IMR-90 (cell line): ENCODE measurements at regions not wholly inside any gene's neighbourhood (a gene's known extent, or its start where the extent isn't known, plus 50 kb on each side); places are given as distances from the start of the nearest gene placed in this dataset.

Source experiments
- ATAC-seq: fragments of 200-7000 bp; cut with Tn5 transposase; 2 replicates; pipeline ENCODE4 v1.9.1; 2020; ENCODE audit warnings: low read depth, mild to moderate bottlenecking, moderate library complexity
- BruUV-seq: library from RNA; stranded (reverse); fragments of 400-500 nt; replicated peaks from 2 replicates; lab custom pipeline; 2021; lab: Mats Ljungman, UMichigan
- CTCF ChIA-PET: fragments of 300-600 bp; formaldehyde crosslinking; extraction: SDS; loops from one replicate; lab custom pipeline; 2021; ENCODE audit warnings: antibody characterized with exemption; lab: Yijun Ruan, JAX
- POLR2A ChIA-PET: fragments of 300-600 bp; sonication (Branson Sonifier 250); formaldehyde crosslinking; loops from one replicate; lab custom pipeline; 2022; ENCODE audit warnings: antibody characterized with exemption; ENCODE audit not compliant: unreplicated experiment; lab: Charles Lee
- DNase-seq: peaks from one replicate; pipeline ENCODE4 v3.0.0; 2013
- H2AFZ ChIP-seq: replicated peaks from 2 replicates; pipeline ENCODE3; 2013; ENCODE audit warnings: low read length, mild to moderate bottlenecking; ENCODE audit not compliant: poor library complexity
- H2AK5ac ChIP-seq: 2 replicates; pipeline ENCODE4 v1.6.1; 2013; ENCODE audit warnings: low read depth, low read length, inconsistent platforms
- H2AK9ac ChIP-seq: replicated peaks from 2 replicates; pipeline ENCODE3; 2013; ENCODE audit warnings: mild to moderate bottlenecking, low read depth, low read length, moderate library complexity; ENCODE audit not compliant: poor library complexity
- H2BK120ac ChIP-seq: 2 replicates; pipeline ENCODE4 v1.6.1; 2013; ENCODE audit warnings: low read depth, low read length, inconsistent platforms
- H2BK15ac ChIP-seq: 3 replicates; pipeline ENCODE4 v1.6.1; 2013; ENCODE audit warnings: low read depth, low read length, inconsistent platforms
- H2BK20ac ChIP-seq: 2 replicates; pipeline ENCODE4 v1.6.1; 2013; ENCODE audit warnings: low read depth, mild to moderate bottlenecking, inconsistent platforms, low read length, moderate library complexity
- H2BK5ac ChIP-seq: 2 replicates; pipeline ENCODE4 v1.6.1; 2013; ENCODE audit warnings: mild to moderate bottlenecking, low read depth, low read length, inconsistent platforms; ENCODE audit not compliant: poor library complexity, severe bottlenecking
- H3K14ac ChIP-seq: replicated peaks from 2 replicates; pipeline ENCODE4 v1.6.1; 2013; ENCODE audit warnings: low read depth, low read length, inconsistent platforms
- H3K18ac ChIP-seq: 2 replicates; pipeline ENCODE4 v1.6.1; 2013; ENCODE audit warnings: low read depth, low read length, control low read depth
- H3K23ac ChIP-seq: 2 replicates; pipeline ENCODE4 v1.6.1; 2013; ENCODE audit warnings: low read depth, low read length, inconsistent platforms
- H3K27ac ChIP-seq: 2 replicates; pipeline ENCODE4 v1.5.1; 2013; ENCODE audit warnings: mild to moderate bottlenecking, control low read depth, low read length; ENCODE audit not compliant: insufficient read depth
- H3K27me3 ChIP-seq: 2 replicates; pipeline ENCODE4 v1.6.1; 2013; ENCODE audit warnings: low read length; ENCODE audit not compliant: control insufficient read depth, insufficient read depth
- H3K36me3 ChIP-seq: 2 replicates; pipeline ENCODE4 v1.6.1; 2013; ENCODE audit warnings: low read length, mixed read lengths; ENCODE audit not compliant: control insufficient read depth, insufficient read depth
- H3K4ac ChIP-seq: 2 replicates; pipeline ENCODE4 v1.6.1; 2013; ENCODE audit warnings: low read depth, low read length, inconsistent platforms
- H3K4me1 ChIP-seq: 2 replicates; pipeline ENCODE4 v1.6.1; 2013; ENCODE audit warnings: low read length, mixed read lengths; ENCODE audit not compliant: control insufficient read depth, insufficient read depth
- H3K4me2 ChIP-seq: 2 replicates; pipeline ENCODE4 v1.6.1; 2013; ENCODE audit warnings: low read depth, mild to moderate bottlenecking, control low read depth, low read length, moderate library complexity
- H3K4me3 ChIP-seq: 2 replicates; pipeline ENCODE4 v1.5.1; 2013; ENCODE audit warnings: low read depth, mild to moderate bottlenecking, control low read depth, low read length, moderate library complexity; ENCODE audit not compliant: insufficient read depth
- H3K56ac ChIP-seq: 2 replicates; pipeline ENCODE4 v1.6.1; 2013; ENCODE audit warnings: low read length, inconsistent platforms; ENCODE audit not compliant: insufficient read depth; ENCODE audit errors: extremely low read depth
- H3K79me1 ChIP-seq, 2 experiments: 2 replicates each; pipeline ENCODE4 v1.6.1; 2013; ENCODE audit warnings: low read length in 2 of 2, inconsistent platforms in 1 of 2, low read depth in 1 of 2
- H3K9ac ChIP-seq: 2 replicates; pipeline ENCODE4 v1.6.1; 2013; ENCODE audit warnings: low read depth, low read length, control low read depth
- H3K9me1 ChIP-seq: 2 replicates; pipeline ENCODE4 v1.6.1; 2013; ENCODE audit warnings: low read length, inconsistent platforms; ENCODE audit not compliant: insufficient read depth
- H3K9me3 ChIP-seq: 2 replicates; pipeline ENCODE4 v1.6.1; 2013; ENCODE audit warnings: low read length; ENCODE audit not compliant: control insufficient read depth, insufficient read depth
- H4K20me1 ChIP-seq: 2 replicates; pipeline ENCODE4 v1.6.1; 2013; ENCODE audit warnings: low read length, inconsistent platforms; ENCODE audit not compliant: insufficient read depth
- H4K5ac ChIP-seq: 2 replicates; pipeline ENCODE4 v1.6.1; 2013; ENCODE audit warnings: mild to moderate bottlenecking, low read depth, low read length, control low read depth
- H4K8ac ChIP-seq, 2 experiments: 2 replicates each; pipeline ENCODE4 v1.6.1; 2013; ENCODE audit warnings: low read depth in 2 of 2, low read length in 2 of 2, control low read depth in 1 of 2, inconsistent platforms in 1 of 2
- H4K91ac ChIP-seq: 2 replicates; pipeline ENCODE4 v1.6.1; 2013; ENCODE audit warnings: low read depth, low read length, inconsistent platforms; ENCODE audit not compliant: insufficient read depth
- CEBPB ChIP-seq: IDR thresholded peaks from 2 replicates; pipeline ENCODE4 v1.6.1; 2012; ENCODE audit warnings: low read depth, low read length, improper control_type of control experiment
- CHD1 ChIP-seq: IDR thresholded peaks from 2 replicates; pipeline ENCODE4 v1.6.1; 2012; ENCODE audit warnings: low read depth, low read length, improper control_type of control experiment
- ELK1 ChIP-seq: fragments of 150-350 bp; IDR thresholded peaks from 2 replicates; pipeline ENCODE4 v1.6.1; 2016; ENCODE audit warnings: low read depth, mild to moderate bottlenecking, low read length, moderate library complexity, borderline replicate concordance
- FOS ChIP-seq: fragments of 150-350 bp; IDR thresholded peaks from 2 replicates; pipeline ENCODE4 v1.6.1; 2016; ENCODE audit warnings: low read depth, low read length
- MAFK ChIP-seq: IDR thresholded peaks from 2 replicates; pipeline ENCODE4 v1.6.1; 2012; ENCODE audit warnings: low read depth, low read length, improper control_type of control experiment
- MAZ ChIP-seq: IDR thresholded peaks from 2 replicates; pipeline ENCODE4 v1.6.1; 2012; ENCODE audit warnings: low read depth, mild to moderate bottlenecking, low read length, improper control_type of control experiment, moderate library complexity, borderline replicate concordance
- MXI1 ChIP-seq: IDR thresholded peaks from 2 replicates; pipeline ENCODE4 v1.6.1; 2012; ENCODE audit warnings: low read depth, mild to moderate bottlenecking, low read length, moderate library complexity, borderline replicate concordance
- NFE2L2 ChIP-seq: fragments of 150-350 bp; IDR thresholded peaks from 2 replicates; pipeline ENCODE4 v1.6.1; 2016; ENCODE audit warnings: low read depth, mild to moderate bottlenecking, low read length
- POLR2A ChIP-seq: IDR thresholded peaks from 2 replicates; pipeline ENCODE4 v1.6.1; 2012; ENCODE audit warnings: mild to moderate bottlenecking, low read depth, low read length
- RAD21 ChIP-seq: IDR thresholded peaks from 2 replicates; pipeline ENCODE4 v1.6.1; 2012; ENCODE audit warnings: low read length, improper control_type of control experiment
- RCOR1 ChIP-seq: IDR thresholded peaks from 2 replicates; pipeline ENCODE4 v1.6.1; 2012; ENCODE audit warnings: mild to moderate bottlenecking, low read length, improper control_type of control experiment; ENCODE audit not compliant: insufficient replicate concordance
- RFX5 ChIP-seq: IDR thresholded peaks from 2 replicates; pipeline ENCODE4 v1.8.0; 2012; ENCODE audit warnings: low read depth, mild to moderate bottlenecking, low read length, moderate library complexity
- SMC3 ChIP-seq: fragments of 150-350 bp; IDR thresholded peaks from 2 replicates; pipeline ENCODE4 v1.6.1; 2016; ENCODE audit warnings: low read depth, mild to moderate bottlenecking, antibody characterized with exemption, low read length, moderate library complexity
- WGBS, 2 experiments: methylation state at CpG; one replicate each; pipeline versions ENCODE4 v1.1.5 to v1.1.7; 2013; ENCODE audit warnings: missing lambda C conversion rate in 2 of 2; ENCODE audit not compliant: insufficient read length in 1 of 2; ENCODE audit errors: extremely low coverage in 2 of 2; 5-methylcytosine and 5-hydroxymethylcytosine counted together
- dilution Hi-C: fragments of 300-500 bp; cut with HindIII; formaldehyde crosslinking; loops from one replicate; pipeline ENCODE4 v1.14.3; 2018; ENCODE audit warnings: low sequenced_read_pairs; ENCODE audit not compliant: unreplicated experiment
- in situ Hi-C: fragments of 300-500 bp; cut with MboI; formaldehyde crosslinking; loops from 3 replicates; pipeline ENCODE4 v1.14.3; 2019; ENCODE audit warnings: low sequenced_read_pairs, inconsistent platforms, mixed read lengths
- intact Hi-C: fragments of 100-400 bp; cut with micrococcal nuclease; formaldehyde crosslinking; loops from 2 replicates; pipeline ENCODE4 v1.10.0; 2022
- TF ChIP-seq, protein P1 (sequence below): fragments of 150-350 bp; IDR thresholded peaks from 2 replicates; pipeline ENCODE4 v1.6.1; 2017; ENCODE audit warnings: mild to moderate bottlenecking, antibody characterized with exemption, low read length, low read depth
- TF ChIP-seq, protein P2 (sequence below): conservative IDR thresholded peaks from 2 replicates; pipeline ENCODE4 v1.5.1; 2012; ENCODE audit warnings: mild to moderate bottlenecking, low read depth, low read length, improper control_type of control experiment

DNA sequence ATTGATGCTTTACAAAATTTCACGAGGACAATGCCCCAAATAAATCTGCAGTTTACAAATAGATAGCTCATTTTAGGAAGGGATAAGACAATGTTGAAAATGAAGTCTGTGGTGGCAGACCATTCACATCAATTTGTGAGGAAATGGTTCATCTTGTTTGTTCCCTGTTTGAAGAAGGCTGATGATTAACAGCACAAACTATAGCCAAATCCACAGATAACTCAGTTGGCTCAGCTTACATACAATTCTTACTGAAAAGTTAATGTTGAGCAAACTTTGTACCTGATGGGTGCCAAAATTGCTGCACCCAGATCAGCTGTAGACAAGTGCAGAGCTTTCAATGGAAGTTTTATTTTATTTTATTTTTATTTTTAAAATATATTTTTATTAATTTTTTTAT lies 763.9 kb downstream of the DOK5 start:
- H3K56ac ChIP-seq = no peak overlapping the region
- DNase-seq (no peak), ATAC-seq (no peak)
- TF ChIP-seq RAD21 (no peak), NFE2L2 (no peak), SMC3 (no peak), RCOR1 (no peak), POLR2A (no peak), MAZ (no peak), CHD1 (no peak), MAFK (no peak), FOS (no peak), RFX5 (no peak), ELK1 (no peak), MXI1 (no peak), CEBPB (no peak)
- TF ChIP-seq, protein P1, sequence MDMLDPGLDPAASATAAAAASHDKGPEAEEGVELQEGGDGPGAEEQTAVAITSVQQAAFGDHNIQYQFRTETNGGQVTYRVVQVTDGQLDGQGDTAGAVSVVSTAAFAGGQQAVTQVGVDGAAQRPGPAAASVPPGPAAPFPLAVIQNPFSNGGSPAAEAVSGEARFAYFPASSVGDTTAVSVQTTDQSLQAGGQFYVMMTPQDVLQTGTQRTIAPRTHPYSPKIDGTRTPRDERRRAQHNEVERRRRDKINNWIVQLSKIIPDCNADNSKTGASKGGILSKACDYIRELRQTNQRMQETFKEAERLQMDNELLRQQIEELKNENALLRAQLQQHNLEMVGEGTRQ = no peak
- TF ChIP-seq, protein P2, sequence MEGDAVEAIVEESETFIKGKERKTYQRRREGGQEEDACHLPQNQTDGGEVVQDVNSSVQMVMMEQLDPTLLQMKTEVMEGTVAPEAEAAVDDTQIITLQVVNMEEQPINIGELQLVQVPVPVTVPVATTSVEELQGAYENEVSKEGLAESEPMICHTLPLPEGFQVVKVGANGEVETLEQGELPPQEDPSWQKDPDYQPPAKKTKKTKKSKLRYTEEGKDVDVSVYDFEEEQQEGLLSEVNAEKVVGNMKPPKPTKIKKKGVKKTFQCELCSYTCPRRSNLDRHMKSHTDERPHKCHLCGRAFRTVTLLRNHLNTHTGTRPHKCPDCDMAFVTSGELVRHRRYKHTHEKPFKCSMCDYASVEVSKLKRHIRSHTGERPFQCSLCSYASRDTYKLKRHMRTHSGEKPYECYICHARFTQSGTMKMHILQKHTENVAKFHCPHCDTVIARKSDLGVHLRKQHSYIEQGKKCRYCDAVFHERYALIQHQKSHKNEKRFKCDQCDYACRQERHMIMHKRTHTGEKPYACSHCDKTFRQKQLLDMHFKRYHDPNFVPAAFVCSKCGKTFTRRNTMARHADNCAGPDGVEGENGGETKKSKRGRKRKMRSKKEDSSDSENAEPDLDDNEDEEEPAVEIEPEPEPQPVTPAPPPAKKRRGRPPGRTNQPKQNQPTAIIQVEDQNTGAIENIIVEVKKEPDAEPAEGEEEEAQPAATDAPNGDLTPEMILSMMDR = no peak
- H2BK120ac ChIP-seq = no peak overlapping the region
- H4K8ac ChIP-seq = no peak overlapping the region
- H2BK15ac ChIP-seq = no peak overlapping the region
- H3K9me3 ChIP-seq = peaks cover 7% of the 10 kb centered on the region; the same call in 1 of the 2 replicates
- H2AK5ac ChIP-seq = no peak overlapping the region
- 0% methylated on average over 1 of the region's 1 CpG; no CpG with 5 or more reads in 1 of the 2 experiments for WGBS, 2 experiments
- H4K91ac ChIP-seq = no peak overlapping the region
- no peak overlapping the region for H3K9ac ChIP-seq
- H4K5ac ChIP-seq = no peak overlapping the region
- H3K9me1 ChIP-seq = no peaks in the 10 kb centered on the region
- H3K27me3 ChIP-seq = no peaks in the 10 kb centered on the region
- H4K20me1 ChIP-seq = no peaks in the 10 kb centered on the region
- no peak overlapping the region for H3K18ac ChIP-seq
- intact Hi-C loops = no loop called here
- POLR2A ChIA-PET = no interaction called here
- H2AK9ac ChIP-seq = no peak overlapping the region
- dilution Hi-C loops = no loop called here
- no TSS peak for BruUV-seq
- in situ Hi-C loops = no loop called here
- H3K23ac ChIP-seq = no peak overlapping the region
- H3K36me3 ChIP-seq = no peaks in the 10 kb centered on the region
- H3K27ac ChIP-seq = no peak overlapping the region
- H3K4me3 ChIP-seq = no peak overlapping the region
- CTCF ChIA-PET = no interaction called here
- H3K4me2 ChIP-seq = no peak overlapping the region
- H3K4ac ChIP-seq = no peak overlapping the region
- H2BK5ac ChIP-seq = no peak overlapping the region
- no peak overlapping the region for H2BK20ac ChIP-seq
- no peaks in the 10 kb centered on the region for H3K79me1 ChIP-seq
- no peak overlapping the region for H2AFZ ChIP-seq
- no peak overlapping the region for H3K14ac ChIP-seq
- H3K4me1 ChIP-seq = no peaks in the 10 kb centered on the region
